ENCODE measurements at regions not wholly inside any gene's neighbourhood (a gene's known extent, or its start where the extent isn't known, plus 50 kb on each side); places are given as distances from the start of the nearest gene placed in this dataset.
"Not testable (repeated sequence)": the region's sequence is repeated elsewhere in the genome, so short reads cannot be mapped to it uniquely, and the experiment has no call there.

DNA sequence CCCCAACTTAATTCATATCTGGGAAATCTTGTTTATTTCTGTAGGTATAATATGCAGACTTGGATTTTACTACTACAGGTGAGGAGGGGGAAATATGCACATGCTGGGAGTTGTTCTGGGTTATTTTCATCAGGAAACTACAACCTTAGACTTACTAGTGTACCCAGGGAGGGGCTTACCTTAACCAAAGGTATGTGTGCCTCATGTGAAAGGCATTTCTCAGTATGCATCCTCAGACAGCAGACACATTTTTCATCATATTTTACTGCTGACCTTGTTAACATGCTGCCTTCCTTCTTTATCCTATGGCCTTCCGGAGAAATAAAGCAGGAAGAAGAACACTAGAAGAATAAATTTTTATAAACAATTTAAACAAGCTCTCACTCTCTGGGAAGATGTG is 214.9 kb downstream of the SPANXN4 start:
- H3K27me3 ChIP-seq (replicated peaks in 1 of 2; ENCODE audit: control insufficient read depth in 2 of 2, extremely low read depth in 1 of 2, insufficient read depth in 2 of 2, low read length in 1 of 2), result no peaks in the 10 kb centered on the region
- no peaks in the 10 kb centered on the region for H3K4me1 ChIP-seq (ENCODE audit: control insufficient read depth in 1 of 2, extremely low read depth in 1 of 2, insufficient read depth in 2 of 2, low read length in 2 of 2)
- Mint-ChIP-seq H3K36me3 (no peaks in the 10 kb centered on the region), H3K9me3 (peaks cover 0 to 8% (median 4%) of the 10 kb centered on the region in 3 donors), H3K4me3 (no peak overlapping the region), H3K27ac (no peak overlapping the region), H3K27me3 (no peaks in the 10 kb centered on the region), H3K4me1 (no peaks in the 10 kb centered on the region)
- DNase-seq (no peak), ATAC-seq (replicated peaks in 1 of 4) (no peak)
- POLR2A ChIA-PET, result no interaction called here
- H3K4me3 ChIP-seq (ENCODE audit: control insufficient read depth in 1 of 2, extremely low read depth in 1 of 2, low read length in 1 of 2), result no peak overlapping the region
- CTCF ChIA-PET, result no interaction called here
- H3K27ac ChIP-seq (ENCODE audit: low read length), result no peak overlapping the region
- peaks cover 2% of the 10 kb centered on the region for H3K9me3 ChIP-seq
- H3K36me3 ChIP-seq (ENCODE audit: control insufficient read depth in 2 of 2, extremely low read depth in 1 of 2, insufficient read depth in 1 of 2, low read length in 1 of 2), result no peaks in the 10 kb centered on the region
- no CpG with 5 or more reads among the region's 1 CpG for WGBS (ENCODE audit: insufficient coverage)

- no peaks in the 10 kb centered on the region for H3K36me3 ChIP-seq (ENCODE audit: control insufficient read depth in 2 of 2, extremely low read depth in 1 of 2, insufficient read depth in 1 of 2, low read length in 1 of 2)
- H3K4me3 ChIP-seq (ENCODE audit: control insufficient read depth in 1 of 2, extremely low read depth in 1 of 2, low read length in 1 of 2), result no peak overlapping the region
- H3K27me3 ChIP-seq (replicated peaks in 1 of 2; ENCODE audit: control insufficient read depth in 2 of 2, extremely low read depth in 1 of 2, insufficient read depth in 2 of 2, low read length in 1 of 2), result no peaks in the 10 kb centered on the region
- whole genome bisulfite sequencing (ENCODE audit: insufficient coverage), result 80% methylated on average over 4 of the region's 7 CpGs
- H3K4me1 Mint-ChIP-seq, result no peaks in the 10 kb centered on the region
- no peak overlapping the region for H3K27ac Mint-ChIP-seq
- H3K9me3 ChIP-seq, result no peaks in the 10 kb centered on the region
- H3K9me3 Mint-ChIP-seq, result peaks cover 0 to 14% (median 4%) of the 10 kb centered on the region in 3 donors
- no peak overlapping the region for H3K4me3 Mint-ChIP-seq
- CTCF ChIA-PET, result no interaction called here
- POLR2A ChIA-PET, result no interaction called here
- ATAC-seq (replicated peaks in 1 of 4) (no peak), DNase-seq (no peak)
- no peaks in the 10 kb centered on the region for H3K4me1 ChIP-seq (ENCODE audit: control insufficient read depth in 1 of 2, extremely low read depth in 1 of 2, insufficient read depth in 2 of 2, low read length in 2 of 2)
- H3K36me3 Mint-ChIP-seq, result no peaks in the 10 kb centered on the region
- H3K27me3 Mint-ChIP-seq, result peaks cover 0 to 6% of the 10 kb centered on the region in 2 donors
- H3K27ac ChIP-seq (ENCODE audit: low read length), result no peak overlapping the region
These were observed 205.8 kb downstream of the SPANXN4 start for GRCh38 chrX:143231492-143231891.

DNA sequence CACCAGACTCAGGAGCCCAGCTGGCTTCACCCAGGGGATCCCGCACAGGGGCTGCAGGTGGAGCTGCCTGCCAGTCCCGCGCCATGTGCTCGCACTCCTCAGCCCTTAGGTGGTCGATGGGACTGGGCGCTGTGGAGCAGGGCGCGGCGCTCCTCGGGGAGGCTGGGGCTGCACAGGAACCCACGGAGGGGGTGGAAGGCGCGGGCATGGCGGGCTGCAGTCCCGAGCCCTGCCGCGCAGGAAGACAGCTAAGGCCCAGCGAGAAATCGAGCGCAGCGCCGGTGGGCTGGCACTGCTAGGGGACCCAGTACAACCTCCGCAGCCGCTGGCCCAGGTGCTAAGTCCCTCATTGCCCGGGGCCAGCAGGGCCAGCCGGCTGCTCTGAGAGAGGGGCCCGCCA is 202.9 kb downstream of the SPANXN4 start:
- H3K9me3 Mint-ChIP-seq, result peaks cover 0 to 12% (median 1%) of the 10 kb centered on the region in 3 donors
- H3K4me3 ChIP-seq (ENCODE audit: control insufficient read depth in 1 of 2, extremely low read depth in 1 of 2, low read length in 1 of 2); H3K4me1 ChIP-seq (ENCODE audit: control insufficient read depth in 1 of 2, extremely low read depth in 1 of 2, insufficient read depth in 2 of 2, low read length in 2 of 2); H3K27ac ChIP-seq (ENCODE audit: low read length); H3K27me3 ChIP-seq (replicated peaks in 1 of 2; ENCODE audit: control insufficient read depth in 2 of 2, extremely low read depth in 1 of 2, insufficient read depth in 2 of 2, low read length in 1 of 2); DNase-seq; H3K27me3 Mint-ChIP-seq; POLR2A ChIA-PET; H3K36me3 Mint-ChIP-seq; H3K4me1 Mint-ChIP-seq; H3K36me3 ChIP-seq (ENCODE audit: control insufficient read depth in 2 of 2, extremely low read depth in 1 of 2, insufficient read depth in 1 of 2, low read length in 1 of 2); ATAC-seq (replicated peaks in 1 of 4); H3K4me3 Mint-ChIP-seq; H3K27ac Mint-ChIP-seq; CTCF ChIA-PET; H3K9me3 ChIP-seq: not testable (repeated sequence)
- 72% methylated on average over 5 of the region's 27 CpGs for WGBS (ENCODE audit: insufficient coverage)

DNA sequence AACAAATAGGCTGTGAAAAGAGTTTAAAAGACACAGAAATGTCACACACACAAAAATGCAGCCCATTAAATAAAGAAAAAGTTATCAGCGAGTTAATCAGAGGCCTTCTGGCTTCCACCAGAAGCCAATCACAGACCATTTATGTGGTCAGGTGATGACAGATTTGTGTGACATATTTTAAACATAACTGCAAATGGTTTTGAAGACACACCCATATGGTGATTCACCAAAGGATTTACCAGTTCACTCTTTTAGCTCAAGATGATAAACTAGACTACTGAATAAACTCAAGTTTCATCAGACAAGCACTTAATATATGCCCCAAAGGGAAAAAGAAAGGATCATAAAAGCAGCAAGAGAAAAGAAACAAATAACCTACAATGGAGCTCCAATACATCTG is 181.2 kb downstream of the SPANXN4 start:
- H3K27me3 ChIP-seq (replicated peaks in 1 of 2; ENCODE audit: control insufficient read depth in 2 of 2, extremely low read depth in 1 of 2, insufficient read depth in 2 of 2, low read length in 1 of 2), result no peaks in the 10 kb centered on the region
- Mint-ChIP-seq H3K4me1 (no peaks in the 10 kb centered on the region), H3K4me3 (no peak overlapping the region), H3K36me3 (no peaks in the 10 kb centered on the region), H3K27ac (no peak overlapping the region), H3K9me3 (peaks cover 2 to 4% (median 3%) of the 10 kb centered on the region in 3 donors), H3K27me3 (no peaks in the 10 kb centered on the region)
- WGBS (ENCODE audit: insufficient coverage), result no CpG with 5 or more reads among the region's 1 CpG
- no peaks in the 10 kb centered on the region for H3K4me1 ChIP-seq (ENCODE audit: control insufficient read depth in 1 of 2, extremely low read depth in 1 of 2, insufficient read depth in 2 of 2, low read length in 2 of 2)
- DNase-seq, result no peak
- no peaks in the 10 kb centered on the region for H3K36me3 ChIP-seq (ENCODE audit: control insufficient read depth in 2 of 2, extremely low read depth in 1 of 2, insufficient read depth in 1 of 2, low read length in 1 of 2)
- ATAC-seq (replicated peaks in 1 of 4), result no peak
- no peak overlapping the region for H3K4me3 ChIP-seq (ENCODE audit: control insufficient read depth in 1 of 2, extremely low read depth in 1 of 2, low read length in 1 of 2)
- H3K27ac ChIP-seq (ENCODE audit: low read length), result no peak overlapping the region
- POLR2A ChIA-PET, result no interaction called here
- no peaks in the 10 kb centered on the region for H3K9me3 ChIP-seq
- CTCF ChIA-PET, result no interaction called here

- CTCF ChIA-PET, result no interaction called here
These were observed 146.0 kb downstream of the SPANXN4 start for GRCh38 chrX:143171703-143172102.

DNA sequence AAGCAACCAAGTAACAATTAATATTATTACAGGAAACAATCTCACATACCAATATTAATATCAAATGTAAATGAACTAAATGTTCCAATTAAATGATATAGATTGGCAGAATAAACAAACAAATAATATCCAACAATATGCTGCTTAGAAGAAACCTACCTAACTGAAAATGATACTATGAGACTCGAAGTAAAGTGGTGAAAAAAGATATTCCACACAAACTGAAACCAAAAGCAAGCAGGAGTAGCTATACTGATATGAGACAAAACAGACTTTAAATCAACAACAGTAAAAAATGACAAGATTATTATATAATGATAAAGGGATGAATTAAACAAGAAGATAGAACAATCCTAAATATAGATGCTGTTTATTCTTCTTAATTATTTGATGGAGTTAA is 140.1 kb downstream of the SPANXN4 start:
- CTCF ChIA-PET, result no interaction called here

More at GRCh38 chrX:143171703-143172102, 146.0 kb downstream of the SPANXN4 start:
- POLR2A ChIA-PET, result no interaction called here
- Histone ChIP-seq H3K4me1 (ENCODE audit: control insufficient read depth in 1 of 2, extremely low read depth in 1 of 2, insufficient read depth in 2 of 2, low read length in 2 of 2) (no peaks in the 10 kb centered on the region), H3K27ac (ENCODE audit: low read length) (no peak overlapping the region), H3K36me3 (ENCODE audit: control insufficient read depth in 2 of 2, extremely low read depth in 1 of 2, insufficient read depth in 1 of 2, low read length in 1 of 2) (no peaks in the 10 kb centered on the region), H3K9me3 (no peaks in the 10 kb centered on the region), H3K4me3 (ENCODE audit: control insufficient read depth in 1 of 2, extremely low read depth in 1 of 2, low read length in 1 of 2) (no peak overlapping the region), H3K27me3 (replicated peaks in 1 of 2; ENCODE audit: control insufficient read depth in 2 of 2, extremely low read depth in 1 of 2, insufficient read depth in 2 of 2, low read length in 1 of 2) (no peaks in the 10 kb centered on the region)
- H3K27me3 Mint-ChIP-seq, result peaks cover 0 to 3% of the 10 kb centered on the region in 2 donors
- H3K4me1 Mint-ChIP-seq, result no peaks in the 10 kb centered on the region
- DNase-seq, result no peak
- peaks cover 0 to 20% (median under 1%) of the 10 kb centered on the region in 3 donors for H3K9me3 Mint-ChIP-seq
- H3K36me3 Mint-ChIP-seq, result no peaks in the 10 kb centered on the region
- no peak overlapping the region for H3K4me3 Mint-ChIP-seq
- ATAC-seq (replicated peaks in 1 of 4), result no peak
- no peak overlapping the region for H3K27ac Mint-ChIP-seq
- no CpG with 5 or more reads among the region's 3 CpGs for WGBS (ENCODE audit: insufficient coverage)

GRCh38 chrX:143139681-143140080 is 114.0 kb downstream of the SPANXN4 start:
- Histone ChIP-seq H3K4me3 (ENCODE audit: control insufficient read depth in 1 of 2, extremely low read depth in 1 of 2, low read length in 1 of 2) (no peak overlapping the region), H3K36me3 (ENCODE audit: control insufficient read depth in 2 of 2, extremely low read depth in 1 of 2, insufficient read depth in 1 of 2, low read length in 1 of 2) (no peaks in the 10 kb centered on the region), H3K27me3 (replicated peaks in 1 of 2; ENCODE audit: control insufficient read depth in 2 of 2, extremely low read depth in 1 of 2, insufficient read depth in 2 of 2, low read length in 1 of 2) (no peaks in the 10 kb centered on the region), H3K27ac (ENCODE audit: low read length) (no peak overlapping the region), H3K4me1 (ENCODE audit: control insufficient read depth in 1 of 2, extremely low read depth in 1 of 2, insufficient read depth in 2 of 2, low read length in 2 of 2) (no peaks in the 10 kb centered on the region), H3K9me3 (no peaks in the 10 kb centered on the region)
- Mint-ChIP-seq H3K36me3 (no peaks in the 10 kb centered on the region), H3K9me3 (peaks cover 0 to 3% (median 0%) of the 10 kb centered on the region in 3 donors), H3K4me3 (no peak overlapping the region), H3K4me1 (no peaks in the 10 kb centered on the region), H3K27ac (no peak overlapping the region), H3K27me3 (no peaks in the 10 kb centered on the region)
- DNase-seq (no peak), ATAC-seq (replicated peaks in 1 of 4) (no peak)
- POLR2A ChIA-PET, result no interaction called here
- 40% methylated on average over 1 of the region's 2 CpGs for WGBS (ENCODE audit: insufficient coverage)
- CTCF ChIA-PET, result no interaction called here

More for the DNA sequence above, 140.1 kb downstream of the SPANXN4 start:
- POLR2A ChIA-PET, result no interaction called here
- no peaks in the 10 kb centered on the region for H3K36me3 Mint-ChIP-seq
- ATAC-seq (replicated peaks in 1 of 4), result no peak
- Histone ChIP-seq H3K9me3 (no peaks in the 10 kb centered on the region), H3K36me3 (ENCODE audit: control insufficient read depth in 2 of 2, extremely low read depth in 1 of 2, insufficient read depth in 1 of 2, low read length in 1 of 2) (no peaks in the 10 kb centered on the region), H3K27me3 (replicated peaks in 1 of 2; ENCODE audit: control insufficient read depth in 2 of 2, extremely low read depth in 1 of 2, insufficient read depth in 2 of 2, low read length in 1 of 2) (no peaks in the 10 kb centered on the region), H3K4me1 (ENCODE audit: control insufficient read depth in 1 of 2, extremely low read depth in 1 of 2, insufficient read depth in 2 of 2, low read length in 2 of 2) (no peaks in the 10 kb centered on the region), H3K27ac (ENCODE audit: low read length) (no peak overlapping the region), H3K4me3 (ENCODE audit: control insufficient read depth in 1 of 2, extremely low read depth in 1 of 2, low read length in 1 of 2) (no peak overlapping the region)
- H3K9me3 Mint-ChIP-seq, result peaks cover 0 to 10% (median 0%) of the 10 kb centered on the region in 3 donors
- no peak for DNase-seq
- no CpG with 5 or more reads among the region's 1 CpG for WGBS (ENCODE audit: insufficient coverage)
- H3K4me1 Mint-ChIP-seq, result no peaks in the 10 kb centered on the region
- peaks cover 0 to 3% of the 10 kb centered on the region in 2 donors for H3K27me3 Mint-ChIP-seq
- H3K27ac Mint-ChIP-seq, result no peak overlapping the region
- H3K4me3 Mint-ChIP-seq, result no peak overlapping the region
